Activated CD8-positive, alpha-beta T cell treated with anti-CD3 and anti-CD28 coated beads for 36 hours (primary cell): ENCODE measurements at regions not wholly inside any gene's neighbourhood (a gene's known extent, or its start where the extent isn't known, plus 50 kb on each side); places are given as distances from the start of the nearest gene placed in this dataset.

Experiments
- ATAC-seq: fragments of 200-7000 bp; cut with Tn5 transposase; one replicate; pipeline ENCODE4 v1.10.0; 2021; ENCODE audit warnings: mild to moderate bottlenecking, moderate library complexity
- CTCF ChIA-PET: fragments of 350-600 bp; sonication (Branson Sonifier 250); formaldehyde crosslinking; loops from one replicate; lab custom pipeline; 2021; ENCODE audit warnings: antibody characterized with exemption; lab: Charles Lee
- POLR2A ChIA-PET: fragments of 350-600 bp; sonication (Branson Sonifier 250); formaldehyde crosslinking; loops from one replicate; lab custom pipeline; 2021; ENCODE audit warnings: antibody characterized with exemption; lab: Charles Lee
- DNase-seq: peaks from one replicate; pipeline ENCODE4 v3.0.0-alpha.2; 2020
- H3K27ac Mint-ChIP-seq: one replicate; pipeline ENCODE4 v1.8.0; 2021; ENCODE audit warnings: mild to moderate bottlenecking, mixed read lengths
- H3K27me3 Mint-ChIP-seq: one replicate; pipeline ENCODE4 v1.8.0; 2021; ENCODE audit warnings: mixed read lengths
- H3K36me3 Mint-ChIP-seq: one replicate; pipeline ENCODE4 v1.8.0; 2021; ENCODE audit warnings: low read depth, mixed read lengths
- H3K4me1 Mint-ChIP-seq: one replicate; pipeline ENCODE4 v1.8.0; 2021; ENCODE audit warnings: low read depth, mixed read lengths
- H3K4me3 Mint-ChIP-seq: one replicate; pipeline ENCODE4 v1.8.0; 2021; ENCODE audit warnings: mild to moderate bottlenecking, moderate library complexity, mixed read lengths
- H3K9me3 Mint-ChIP-seq: one replicate; pipeline ENCODE4 v1.8.0; 2021; ENCODE audit warnings: mixed read lengths
- intact Hi-C: fragments of 100-400 bp; cut with micrococcal nuclease; formaldehyde crosslinking; loops from one replicate; pipeline ENCODE4 v1.10.0; 2022
- TF ChIP-seq, protein P1 (sequence below): fragments of 200-600 bp; IDR thresholded peaks from one replicate; pipeline ENCODE4 v1.8.0; 2022; ENCODE audit warnings: antibody characterized with exemption, mild to moderate bottlenecking

DNA sequence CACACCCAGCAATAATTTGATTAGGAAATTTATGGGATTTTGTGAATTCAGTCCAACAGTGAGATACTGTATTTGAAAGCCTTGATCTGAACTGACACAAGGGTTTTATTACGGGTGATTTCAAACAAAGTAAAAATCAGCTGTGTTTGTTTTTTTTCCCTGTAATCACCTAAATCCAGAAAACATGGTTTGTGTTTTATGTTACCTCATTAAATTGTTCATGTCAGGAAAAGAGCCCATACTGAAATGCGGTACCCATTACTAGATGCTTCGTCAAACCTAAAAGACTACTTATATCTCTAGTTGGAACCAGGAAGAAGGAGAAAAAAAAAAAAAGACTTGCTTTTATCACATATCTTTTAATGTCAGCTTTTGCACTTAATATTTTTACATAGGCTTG is 811.9 kb upstream of the RGS18 start:
- no peaks in the 10 kb centered on the region for H3K36me3 Mint-ChIP-seq
- TF ChIP-seq, protein P1, sequence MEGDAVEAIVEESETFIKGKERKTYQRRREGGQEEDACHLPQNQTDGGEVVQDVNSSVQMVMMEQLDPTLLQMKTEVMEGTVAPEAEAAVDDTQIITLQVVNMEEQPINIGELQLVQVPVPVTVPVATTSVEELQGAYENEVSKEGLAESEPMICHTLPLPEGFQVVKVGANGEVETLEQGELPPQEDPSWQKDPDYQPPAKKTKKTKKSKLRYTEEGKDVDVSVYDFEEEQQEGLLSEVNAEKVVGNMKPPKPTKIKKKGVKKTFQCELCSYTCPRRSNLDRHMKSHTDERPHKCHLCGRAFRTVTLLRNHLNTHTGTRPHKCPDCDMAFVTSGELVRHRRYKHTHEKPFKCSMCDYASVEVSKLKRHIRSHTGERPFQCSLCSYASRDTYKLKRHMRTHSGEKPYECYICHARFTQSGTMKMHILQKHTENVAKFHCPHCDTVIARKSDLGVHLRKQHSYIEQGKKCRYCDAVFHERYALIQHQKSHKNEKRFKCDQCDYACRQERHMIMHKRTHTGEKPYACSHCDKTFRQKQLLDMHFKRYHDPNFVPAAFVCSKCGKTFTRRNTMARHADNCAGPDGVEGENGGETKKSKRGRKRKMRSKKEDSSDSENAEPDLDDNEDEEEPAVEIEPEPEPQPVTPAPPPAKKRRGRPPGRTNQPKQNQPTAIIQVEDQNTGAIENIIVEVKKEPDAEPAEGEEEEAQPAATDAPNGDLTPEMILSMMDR: no peak
- no peaks in the 10 kb centered on the region for H3K4me1 Mint-ChIP-seq
- H3K4me3 Mint-ChIP-seq: no peak overlapping the region
- ChIA-PET POLR2A (no interaction called here), CTCF (no interaction called here)
- H3K9me3 Mint-ChIP-seq: peaks cover 19% of the 10 kb centered on the region
- intact Hi-C loops: no loop called here
- DNase-seq (no peak), ATAC-seq (no peak)
- no peak overlapping the region for H3K27ac Mint-ChIP-seq
- H3K27me3 Mint-ChIP-seq: no peaks in the 10 kb centered on the region

GRCh38 chr1:191348328-191348727 is 809.9 kb upstream of the RGS18 start:
- intact Hi-C loops: no loop called here
- POLR2A ChIA-PET: no interaction called here
- H3K27me3 Mint-ChIP-seq: no peaks in the 10 kb centered on the region

GRCh38 chr1:191350938-191351337 is 807.3 kb upstream of the RGS18 start:
- no peak for ATAC-seq
- H3K9me3 Mint-ChIP-seq: peaks cover 20% of the 10 kb centered on the region
- TF ChIP-seq, protein P1: no peak
- no peaks in the 10 kb centered on the region for H3K36me3 Mint-ChIP-seq
- no peak overlapping the region for H3K4me3 Mint-ChIP-seq
- no peaks in the 10 kb centered on the region for H3K4me1 Mint-ChIP-seq
- H3K27me3 Mint-ChIP-seq: no peaks in the 10 kb centered on the region
- ChIA-PET POLR2A (no interaction called here), CTCF (no interaction called here)
- intact Hi-C loops: no loop called here
- H3K27ac Mint-ChIP-seq: no peak overlapping the region
- DNase-seq: no peak

More at GRCh38 chr1:191348328-191348727, 809.9 kb upstream of the RGS18 start:
- DNase-seq (no peak), ATAC-seq (no peak)
- TF ChIP-seq, protein P1: no peak
- no peak overlapping the region for H3K4me3 Mint-ChIP-seq
- CTCF ChIA-PET: no interaction called here
- no peak overlapping the region for H3K27ac Mint-ChIP-seq
- H3K4me1 Mint-ChIP-seq: no peaks in the 10 kb centered on the region
- H3K9me3 Mint-ChIP-seq: peaks cover 22% of the 10 kb centered on the region
- no peaks in the 10 kb centered on the region for H3K36me3 Mint-ChIP-seq

DNA sequence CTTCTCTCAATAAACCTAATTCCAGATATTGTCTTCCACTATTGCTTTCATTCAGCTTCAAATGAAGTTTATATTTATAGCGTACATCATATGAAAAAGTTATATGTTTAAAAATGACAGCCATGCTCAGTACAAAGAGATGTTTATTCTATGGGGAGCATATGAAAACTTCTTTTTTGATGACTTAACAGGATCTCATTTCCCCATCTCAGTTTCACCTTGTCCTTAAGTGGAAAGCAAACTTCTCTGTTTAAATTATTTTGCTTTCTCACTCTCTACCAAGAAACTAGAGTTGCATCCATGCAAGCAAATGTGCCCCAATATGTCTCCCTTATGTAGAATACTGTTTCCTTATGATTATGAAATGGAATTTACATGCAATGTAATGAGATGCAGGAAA is 799.5 kb upstream of the RGS18 start:
- H3K9me3 Mint-ChIP-seq: peaks cover 11% of the 10 kb centered on the region
- H3K27me3 Mint-ChIP-seq: no peaks in the 10 kb centered on the region
- ChIA-PET CTCF (no interaction called here), POLR2A (no interaction called here)
- intact Hi-C loops: no loop called here
- H3K27ac Mint-ChIP-seq: no peak overlapping the region
- no peaks in the 10 kb centered on the region for H3K36me3 Mint-ChIP-seq
- ATAC-seq (no peak), DNase-seq (no peak)
- no peak overlapping the region for H3K4me3 Mint-ChIP-seq
- TF ChIP-seq, protein P1: no peak
- no peaks in the 10 kb centered on the region for H3K4me1 Mint-ChIP-seq

DNA sequence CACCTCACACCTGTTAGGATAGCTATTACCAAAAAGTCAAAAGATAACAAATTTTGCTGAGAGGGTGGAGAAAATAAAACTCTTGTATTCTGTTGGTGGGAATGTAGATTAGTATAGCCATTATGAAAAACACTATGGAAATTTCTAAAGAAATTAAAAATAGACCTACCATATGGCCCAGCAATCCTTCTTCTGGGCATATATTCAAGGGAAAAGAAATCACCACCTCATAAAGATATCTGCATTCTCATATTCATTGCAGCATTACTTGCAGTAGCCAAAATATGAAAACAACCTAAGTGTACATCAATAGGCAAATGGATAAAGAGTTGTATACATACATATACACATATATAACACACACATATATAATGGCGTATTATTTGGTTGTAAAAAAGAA is 791.6 kb upstream of the RGS18 start:
- Mint-ChIP-seq H3K36me3 (no peaks in the 10 kb centered on the region), H3K27me3 (no peaks in the 10 kb centered on the region), H3K9me3 (peaks cover 24% of the 10 kb centered on the region), H3K27ac (no peak overlapping the region), H3K4me1 (no peaks in the 10 kb centered on the region), H3K4me3 (no peak overlapping the region)
- no peak for DNase-seq
- intact Hi-C loops: no loop called here
- no peak for ATAC-seq
- ChIA-PET POLR2A (no interaction called here), CTCF (no interaction called here)
- TF ChIP-seq, protein P1: no peak
